MCF 10A (cell line): ENCODE measurements at regions not wholly inside any gene's neighbourhood (a gene's known extent, or its start where the extent isn't known, plus 50 kb on each side); places are given as distances from the start of the nearest gene placed in this dataset.

Experiments
- BruUV-seq: library from RNA; stranded (reverse); fragments of 400-500 nt; replicated peaks from 2 replicates; lab custom pipeline; 2021; lab: Mats Ljungman, UMichigan
- CTCF ChIA-PET: fragments of 300-600 bp; sonication (Branson Sonifier 250); formaldehyde crosslinking; extraction: SDS; loops from one replicate; lab custom pipeline; 2021; ENCODE audit warnings: antibody characterized with exemption, inconsistent platforms; lab: Yijun Ruan, JAX
- POLR2A ChIA-PET: fragments of 300-600, 350-650 bp; sonication (Branson Sonifier 250); formaldehyde crosslinking; extraction: SDS; loops from one replicate; lab custom pipeline; 2020; ENCODE audit warnings: antibody characterized with exemption, inconsistent platforms; lab: Yijun Ruan, JAX
- DNase-seq: peaks from one replicate; pipeline ENCODE4 v3.0.0-alpha.2; 2018; ENCODE audit not compliant: unreplicated experiment
- H3K27ac Mint-ChIP-seq: one replicate; pipeline ENCODE4 v1.8.0; 2022; ENCODE audit warnings: mild to moderate bottlenecking, low read depth, mixed read lengths; ENCODE audit not compliant: unreplicated experiment
- H3K27me3 Mint-ChIP-seq: one replicate; pipeline ENCODE4 v1.8.0; 2022; ENCODE audit warnings: mixed read lengths; ENCODE audit not compliant: insufficient read depth, unreplicated experiment
- H3K36me3 Mint-ChIP-seq: one replicate; pipeline ENCODE4 v1.8.0; 2022; ENCODE audit warnings: mild to moderate bottlenecking, moderate library complexity, mixed read lengths; ENCODE audit not compliant: insufficient read depth, unreplicated experiment
- H3K4me1 Mint-ChIP-seq: one replicate; pipeline ENCODE4 v1.8.0; 2022; ENCODE audit warnings: mixed read lengths; ENCODE audit not compliant: insufficient read depth, unreplicated experiment
- H3K4me3 Mint-ChIP-seq: one replicate; pipeline ENCODE4 v1.8.0; 2022; ENCODE audit warnings: mild to moderate bottlenecking, moderate library complexity, mixed read lengths; ENCODE audit not compliant: unreplicated experiment
- H3K9me3 Mint-ChIP-seq: one replicate; pipeline ENCODE4 v1.8.0; 2022; ENCODE audit warnings: mixed read lengths; ENCODE audit not compliant: unreplicated experiment
- intact Hi-C: fragments of 100-400 bp; cut with micrococcal nuclease; formaldehyde crosslinking; loops from 2 replicates; pipeline ENCODE4 v1.14.1; 2022
- TF ChIP-seq, protein P1 (sequence below): fragments of 200-600 bp; IDR thresholded peaks from one replicate; pipeline ENCODE4 v1.8.0; 2022; ENCODE audit warnings: antibody characterized with exemption, mild to moderate bottlenecking; ENCODE audit not compliant: unreplicated experiment

DNA sequence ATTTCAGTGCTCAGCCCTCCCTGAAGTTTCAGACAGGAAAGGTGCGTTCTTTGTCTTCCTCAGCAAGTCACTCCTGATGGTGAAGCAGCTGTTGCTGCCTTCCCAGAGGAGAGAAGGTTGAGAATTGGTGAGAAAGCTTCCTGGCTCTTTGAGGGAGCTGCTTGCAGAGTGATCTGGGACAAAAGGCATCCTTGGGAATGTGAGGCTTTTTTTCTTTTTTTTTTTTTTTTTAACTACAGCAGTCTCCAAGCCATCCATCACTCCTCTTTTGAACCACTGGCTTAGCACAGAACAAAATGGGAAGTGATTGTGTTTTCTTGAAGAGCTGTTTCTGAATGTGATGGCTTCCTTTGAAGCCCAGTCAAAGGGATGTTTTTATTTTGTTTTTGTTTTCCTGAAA, 120.4 kb upstream of the LRIG3 start:
- ChIA-PET CTCF (interaction anchor here (0.6 to 1.6 kb wide), 8 partner anchors 13 to 164 kb away, joined by 3 to 5 read pairs (median 4); no protein-coding TSS in a partner anchor), POLR2A (interaction anchor here (0.7 to 17.4 kb wide), 20 partner anchors 9 to 615 kb away, joined by 3 to 655 read pairs (median 7); partner anchors contain the start of gene LRIG3)
- H3K27ac Mint-ChIP-seq, result peak overlapping the region; percentile 64
- H3K4me1 Mint-ChIP-seq, result peaks cover 51% of the 10 kb centered on the region
- peaks cover 7% of the 10 kb centered on the region for H3K9me3 Mint-ChIP-seq
- H3K4me3 Mint-ChIP-seq, result peak overlapping the region; percentile 62
- peak; percentile 63 for DNase-seq
- H3K36me3 Mint-ChIP-seq, result no peaks in the 10 kb centered on the region
- intact Hi-C loops, result loop anchor here (1.0 kb wide), 2 partner anchors 39 to 121 kb away; no protein-coding TSS in a partner anchor
- BruUV-seq, result no TSS peak
- TF ChIP-seq, protein P1, sequence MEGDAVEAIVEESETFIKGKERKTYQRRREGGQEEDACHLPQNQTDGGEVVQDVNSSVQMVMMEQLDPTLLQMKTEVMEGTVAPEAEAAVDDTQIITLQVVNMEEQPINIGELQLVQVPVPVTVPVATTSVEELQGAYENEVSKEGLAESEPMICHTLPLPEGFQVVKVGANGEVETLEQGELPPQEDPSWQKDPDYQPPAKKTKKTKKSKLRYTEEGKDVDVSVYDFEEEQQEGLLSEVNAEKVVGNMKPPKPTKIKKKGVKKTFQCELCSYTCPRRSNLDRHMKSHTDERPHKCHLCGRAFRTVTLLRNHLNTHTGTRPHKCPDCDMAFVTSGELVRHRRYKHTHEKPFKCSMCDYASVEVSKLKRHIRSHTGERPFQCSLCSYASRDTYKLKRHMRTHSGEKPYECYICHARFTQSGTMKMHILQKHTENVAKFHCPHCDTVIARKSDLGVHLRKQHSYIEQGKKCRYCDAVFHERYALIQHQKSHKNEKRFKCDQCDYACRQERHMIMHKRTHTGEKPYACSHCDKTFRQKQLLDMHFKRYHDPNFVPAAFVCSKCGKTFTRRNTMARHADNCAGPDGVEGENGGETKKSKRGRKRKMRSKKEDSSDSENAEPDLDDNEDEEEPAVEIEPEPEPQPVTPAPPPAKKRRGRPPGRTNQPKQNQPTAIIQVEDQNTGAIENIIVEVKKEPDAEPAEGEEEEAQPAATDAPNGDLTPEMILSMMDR, result no peak
- H3K27me3 Mint-ChIP-seq, result no peaks in the 10 kb centered on the region

DNA sequence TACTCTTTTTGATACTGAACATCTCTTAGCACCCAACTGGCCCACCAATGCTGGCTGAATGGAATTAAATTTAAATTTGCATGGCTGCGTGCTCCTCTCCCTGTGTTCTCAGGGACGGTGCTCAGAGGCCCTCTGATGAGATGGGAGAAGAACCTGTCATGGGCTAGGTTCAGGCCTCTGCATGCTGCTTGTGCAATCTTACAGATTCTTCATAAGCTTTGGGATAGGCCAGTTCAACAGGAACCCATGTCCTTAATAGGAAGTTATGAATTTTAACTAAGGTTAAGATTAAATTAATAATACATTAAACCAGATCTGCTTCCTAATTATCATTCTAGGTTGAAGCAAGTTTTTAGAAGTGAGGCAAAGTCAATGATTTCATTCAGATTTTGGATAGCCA, 119.7 kb upstream of the LRIG3 start:
- peak; percentile 17 for DNase-seq
- peak overlapping the region; percentile 62 for H3K4me3 Mint-ChIP-seq
- peaks cover 54% of the 10 kb centered on the region for H3K4me1 Mint-ChIP-seq
- H3K36me3 Mint-ChIP-seq, result no peaks in the 10 kb centered on the region
- BruUV-seq, result no TSS peak
- intact Hi-C loops, result no loop called here
- H3K27ac Mint-ChIP-seq, result peak overlapping the region; percentile 64
- peaks cover 13% of the 10 kb centered on the region for H3K9me3 Mint-ChIP-seq
- POLR2A ChIA-PET, result interaction anchor here (0.9 to 17.4 kb wide), 16 partner anchors 10 to 288 kb away, joined by 3 to 655 read pairs (median 8); partner anchors contain the start of gene LRIG3
- TF ChIP-seq, protein P1, result no peak
- H3K27me3 Mint-ChIP-seq, result no peaks in the 10 kb centered on the region
- CTCF ChIA-PET, result interaction anchor here (1.0 to 1.5 kb wide), 3 partner anchors 40 to 163 kb away, joined by 4 read pairs; no protein-coding TSS in a partner anchor

DNA sequence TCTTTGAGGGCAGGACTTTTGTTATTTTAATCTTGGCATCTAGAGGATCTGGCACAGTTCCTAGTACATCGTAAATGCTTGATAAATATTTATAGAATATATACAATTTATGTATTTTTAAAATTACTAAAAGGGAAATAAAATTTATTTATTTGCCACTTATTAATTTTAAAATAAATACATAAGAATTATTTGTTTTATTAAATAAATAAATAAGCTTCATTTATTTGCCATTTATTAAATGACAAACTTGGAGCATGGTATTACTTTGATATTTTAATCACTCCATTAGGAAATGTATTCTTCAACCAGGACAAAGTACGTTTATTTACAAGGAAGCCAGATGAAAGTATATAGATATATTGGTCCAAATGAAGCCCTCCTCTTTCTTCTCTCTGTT, 118.7 kb upstream of the LRIG3 start:
- ChIA-PET CTCF (interaction anchor here (1.2 kb wide), 1 partner anchor 457 kb away, joined by 3 read pairs; no protein-coding TSS in a partner anchor), POLR2A (interaction anchor here (0.6 to 17.4 kb wide), 4 partner anchors 17 to 151 kb away, joined by 3 to 655 read pairs (median 7); partner anchors contain the start of gene LRIG3)
- no peaks in the 10 kb centered on the region for H3K27me3 Mint-ChIP-seq

More for the DNA sequence above, 118.7 kb upstream of the LRIG3 start:
- no TSS peak for BruUV-seq
- no peaks in the 10 kb centered on the region for H3K36me3 Mint-ChIP-seq
- peaks cover 16% of the 10 kb centered on the region for H3K9me3 Mint-ChIP-seq
- TF ChIP-seq, protein P1, result no peak
- no peak overlapping the region for H3K27ac Mint-ChIP-seq
- H3K4me1 Mint-ChIP-seq, result peaks cover 54% of the 10 kb centered on the region
- intact Hi-C loops, result no loop called here
- H3K4me3 Mint-ChIP-seq, result no peak overlapping the region
- DNase-seq, result no peak
